ENCODE measurements at regions not wholly inside any gene's neighbourhood (a gene's known extent, or its start where the extent isn't known, plus 50 kb on each side); places are given as distances from the start of the nearest gene placed in this dataset.

- no peaks in the 10 kb centered on the region for H3K36me3 ChIP-seq (replicated peaks in 1 of 2)
- no peak overlapping the region for H3K27ac ChIP-seq
- no peaks in the 10 kb centered on the region for H3K4me1 ChIP-seq (replicated peaks in 1 of 2)
- intact Hi-C loops (cut with DNase I), result no loop called here
- DNase-seq, result no peak
- no peak overlapping the region for H3K4me3 ChIP-seq
- H3K27me3 ChIP-seq, result no peaks in the 10 kb centered on the region
- no peaks in the 10 kb centered on the region for H3K9me3 ChIP-seq (replicated peaks in 1 of 3)
- no peak for TF ChIP-seq POLR2A (IDR thresholded peaks at IDR 0.05)
- no peak for TF ChIP-seq CTCF (IDR thresholded peaks at IDR 0.05)
Measured at GRCh38 chr13:64371045-64371444, 2859.1 kb downstream of the PCDH9 start.

DNA sequence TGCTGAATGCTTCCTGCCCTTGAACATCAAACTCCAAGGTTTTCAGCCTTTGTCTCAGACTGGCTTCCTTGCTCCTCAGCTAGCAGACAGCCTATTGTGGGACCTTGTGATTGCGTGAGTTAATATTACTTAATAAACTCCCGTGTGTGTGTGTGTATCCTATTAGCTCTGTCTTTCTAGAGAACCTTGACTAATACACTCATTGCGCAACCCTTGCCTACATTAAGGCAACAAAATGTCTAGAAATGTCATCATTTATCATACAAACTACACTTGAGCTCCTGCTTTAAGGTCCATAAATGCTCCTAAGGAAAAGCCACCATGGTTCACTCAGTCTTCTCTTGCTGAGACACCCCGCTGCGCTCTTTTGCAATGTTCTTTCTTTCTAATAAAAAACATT lies 2861.0 kb downstream of the PCDH9 start:
- Histone ChIP-seq H3K27ac (no peak overlapping the region), H3K27me3 (no peaks in the 10 kb centered on the region), H3K9me3 (replicated peaks in 1 of 3) (no peaks in the 10 kb centered on the region), H3K4me1 (replicated peaks in 1 of 2) (no peaks in the 10 kb centered on the region), H3K4me3 (no peak overlapping the region), H3K36me3 (replicated peaks in 1 of 2) (no peaks in the 10 kb centered on the region)
- intact Hi-C loops (cut with DNase I), result no loop called here
- TF ChIP-seq POLR2A (IDR thresholded peaks at IDR 0.05), result no peak
- no peak for TF ChIP-seq CTCF (IDR thresholded peaks at IDR 0.05)
- no peak for DNase-seq
- WGBS, 4 donors, result 78 to 88% (median 80%) methylated on average over 5 of the region's 5 CpGs

DNA sequence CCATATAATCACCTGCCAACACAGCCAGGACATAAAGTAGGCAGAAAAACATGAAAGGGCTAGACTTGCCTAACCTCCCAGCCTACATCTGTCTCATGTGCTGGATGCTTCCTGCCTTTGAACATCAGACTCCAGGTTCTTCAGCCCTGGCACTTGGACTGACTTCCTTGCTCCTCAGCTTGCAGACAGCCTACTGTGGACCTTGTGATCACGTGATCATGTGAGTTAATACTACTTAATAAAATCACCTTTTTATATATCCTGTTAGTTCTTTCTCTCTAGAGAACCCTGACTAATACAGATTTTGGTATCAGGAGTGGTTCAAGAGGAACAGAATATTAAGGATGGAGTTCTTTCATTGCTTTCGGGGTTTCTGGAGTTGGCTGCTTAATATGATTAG lies 2867.6 kb downstream of the PCDH9 start:
- H3K4me1 ChIP-seq (replicated peaks in 1 of 2), result no peaks in the 10 kb centered on the region
- H3K9me3 ChIP-seq (replicated peaks in 1 of 3), result no peaks in the 10 kb centered on the region
- no peak for DNase-seq
- H3K36me3 ChIP-seq (replicated peaks in 1 of 2), result no peaks in the 10 kb centered on the region
- no peak overlapping the region for H3K4me3 ChIP-seq
- TF ChIP-seq POLR2A (IDR thresholded peaks at IDR 0.05) (no peak), CTCF (IDR thresholded peaks at IDR 0.05) (no peak)
- no peak overlapping the region for H3K27ac ChIP-seq
- 60 to 86% (median 83%) methylated on average over 2 of the region's 2 CpGs for WGBS, 4 donors
- intact Hi-C loops (cut with DNase I), result no loop called here
- no peaks in the 10 kb centered on the region for H3K27me3 ChIP-seq

GRCh38 chr13:64347664-64348063 lies 2882.5 kb downstream of the PCDH9 start:
- intact Hi-C loops (cut with DNase I), result no loop called here
- no peaks in the 10 kb centered on the region for H3K27me3 ChIP-seq
- H3K4me3 ChIP-seq, result no peak overlapping the region
- no peaks in the 10 kb centered on the region for H3K36me3 ChIP-seq (replicated peaks in 1 of 2)
- no peak for DNase-seq
- H3K9me3 ChIP-seq (replicated peaks in 1 of 3), result no peaks in the 10 kb centered on the region
- no peaks in the 10 kb centered on the region for H3K4me1 ChIP-seq (replicated peaks in 1 of 2)
- TF ChIP-seq CTCF (IDR thresholded peaks at IDR 0.05) (no peak), POLR2A (IDR thresholded peaks at IDR 0.05) (no peak)
- H3K27ac ChIP-seq, result no peak overlapping the region
- WGBS, 4 donors, result 54 to 64% (median 57%) methylated on average over 2 of the region's 2 CpGs
